GM20000 (cell line): ENCODE measurements at regions not wholly inside any gene's neighbourhood (a gene's known extent, or its start where the extent isn't known, plus 50 kb on each side); places are given as distances from the start of the nearest gene placed in this dataset.

Source experiments
- DNase-seq: peaks from one replicate; pipeline ENCODE4 v3.0.0; 2012; ENCODE audit warnings: low spot score
- CTCF ChIP-seq: IDR thresholded peaks from 2 replicates; pipeline ENCODE4 v1.5.1; 2012; ENCODE audit warnings: mild to moderate bottlenecking, control low read depth; ENCODE audit errors: extremely low read depth, missing control alignments

GRCh38 chr13:33490461-33491327 is 205.1 kb upstream of the STARD13 start:
- TF ChIP-seq CTCF, result no peak
- DNase-seq, result no peak

GRCh38 chr13:33493672-33494365 is 208.3 kb upstream of the STARD13 start:
- TF ChIP-seq CTCF, result no peak
- no peak for DNase-seq

GRCh38 chr13:33494596-33495204 is 209.1 kb upstream of the STARD13 start:
- no peak for DNase-seq
- TF ChIP-seq CTCF, result no peak

DNA sequence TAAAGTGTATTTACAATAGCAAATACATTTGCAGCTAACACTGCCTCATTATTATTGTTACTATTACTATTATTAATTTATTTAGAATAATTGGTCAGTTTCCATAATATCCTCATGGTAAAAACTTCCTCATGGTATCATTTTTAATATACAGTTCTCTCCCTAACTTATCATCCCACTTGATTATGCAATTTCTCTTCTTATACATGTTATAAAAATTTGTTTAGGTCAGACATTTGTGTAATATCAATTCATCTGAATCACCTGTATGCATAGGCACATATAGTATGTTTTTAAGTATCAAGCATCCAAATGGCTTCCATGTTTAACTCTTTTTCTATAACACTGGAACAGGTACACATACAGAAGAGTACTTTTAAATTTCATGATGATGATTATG is 210.8 kb upstream of the STARD13 start:
- no peak for DNase-seq
- TF ChIP-seq CTCF, result no peak

DNA sequence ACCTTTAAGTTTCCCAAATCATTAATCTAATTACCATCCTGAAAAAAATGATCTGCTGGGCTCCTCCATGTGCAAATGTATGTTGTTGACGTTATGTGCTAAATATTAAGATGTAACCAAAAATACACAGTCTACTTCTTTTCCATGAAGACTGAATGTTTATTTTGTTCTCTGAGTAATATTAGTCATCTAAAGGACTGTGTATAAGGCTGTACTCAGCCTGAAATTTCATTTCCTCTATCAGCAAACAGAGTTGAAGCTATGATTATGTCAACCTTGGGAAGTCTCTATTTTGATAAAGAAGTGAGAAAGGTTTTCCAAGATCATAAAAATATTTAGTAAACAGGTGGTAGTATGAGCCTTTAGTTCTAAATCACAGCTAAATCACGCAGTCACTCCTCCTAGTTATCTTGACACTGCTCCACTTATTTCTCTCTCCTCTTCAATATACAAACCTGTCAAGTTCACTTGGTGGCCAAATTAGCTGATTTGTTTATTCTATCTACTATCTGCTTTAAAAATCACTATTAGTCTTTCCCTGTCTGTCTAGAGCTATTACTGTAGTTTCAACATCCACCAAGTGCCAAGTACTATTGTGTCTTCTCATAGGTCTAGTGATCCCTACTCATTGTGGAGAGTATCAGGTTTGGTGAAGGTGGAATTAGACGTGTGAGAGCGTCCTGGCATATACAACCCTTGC is 211.7 kb upstream of the STARD13 start:
- no peak for DNase-seq
- TF ChIP-seq CTCF, result no peak

DNA sequence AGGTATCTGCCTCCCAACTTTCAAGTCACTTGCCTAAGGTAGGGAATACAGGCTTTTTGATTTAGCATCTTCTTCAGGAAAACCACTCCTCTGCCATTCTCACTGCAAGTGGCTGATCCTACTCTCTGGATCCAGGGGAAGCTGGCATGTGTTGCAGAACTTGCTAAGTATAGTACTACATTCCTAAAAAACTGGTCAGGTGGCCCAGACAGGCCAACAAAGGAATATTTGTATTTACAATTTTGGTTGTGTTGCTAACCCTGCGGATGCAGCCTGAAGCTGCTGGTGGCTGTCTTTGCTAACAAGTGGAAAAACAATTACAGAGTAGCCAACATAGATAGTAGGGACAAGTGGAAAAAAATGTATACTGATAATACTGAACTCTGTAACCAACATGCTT is 222.5 kb upstream of the STARD13 start:
- no peak for DNase-seq
- TF ChIP-seq CTCF, result no peak
